Fibroblast of lung (primary cell): ENCODE measurements at regions not wholly inside any gene's neighbourhood (a gene's known extent, or its start where the extent isn't known, plus 50 kb on each side); places are given as distances from the start of the nearest gene placed in this dataset.

ENCODE experiments used
- EZH2 ChIP-seq: IDR thresholded peaks from 2 replicates; pipeline ENCODE4 v1.5.1; 2012; ENCODE audit warnings: low read length, control low read depth, mild to moderate bottlenecking; ENCODE audit errors: missing control alignments
- TF ChIP-seq, protein P1 (sequence below), 2 donors: IDR thresholded peaks in 1 of 2; conservative IDR thresholded peaks in 1 of 2; 1 replicate in 1 of 2; 2 replicates in 1 of 2; pipeline ENCODE4 v1.5.1; 2011 to 2012; ENCODE audit warnings: low read length in 2 of 2, control low read depth in 1 of 2, inconsistent platforms in 1 of 2, low read depth in 1 of 2, mild to moderate bottlenecking in 1 of 2

DNA sequence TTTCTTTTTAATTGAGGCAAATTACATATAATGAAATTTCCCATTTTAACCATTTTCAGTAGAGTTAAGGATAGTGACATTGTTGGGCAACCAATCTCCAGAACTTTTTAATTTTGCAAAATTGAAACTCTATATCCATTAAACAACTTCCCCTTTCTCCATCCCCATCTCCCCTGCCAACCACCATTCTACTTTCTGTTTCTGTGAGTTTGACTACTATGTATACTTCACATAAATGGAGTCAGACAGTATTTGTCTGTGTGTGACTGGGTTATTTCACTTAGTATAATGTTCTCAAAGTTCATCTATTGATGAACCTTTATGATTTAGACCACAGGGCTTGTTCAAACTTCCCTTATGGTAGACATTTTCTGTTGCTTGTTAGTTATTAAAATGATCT, 364.5 kb upstream of the MAD2L1 start:
- TF ChIP-seq, protein P1, sequence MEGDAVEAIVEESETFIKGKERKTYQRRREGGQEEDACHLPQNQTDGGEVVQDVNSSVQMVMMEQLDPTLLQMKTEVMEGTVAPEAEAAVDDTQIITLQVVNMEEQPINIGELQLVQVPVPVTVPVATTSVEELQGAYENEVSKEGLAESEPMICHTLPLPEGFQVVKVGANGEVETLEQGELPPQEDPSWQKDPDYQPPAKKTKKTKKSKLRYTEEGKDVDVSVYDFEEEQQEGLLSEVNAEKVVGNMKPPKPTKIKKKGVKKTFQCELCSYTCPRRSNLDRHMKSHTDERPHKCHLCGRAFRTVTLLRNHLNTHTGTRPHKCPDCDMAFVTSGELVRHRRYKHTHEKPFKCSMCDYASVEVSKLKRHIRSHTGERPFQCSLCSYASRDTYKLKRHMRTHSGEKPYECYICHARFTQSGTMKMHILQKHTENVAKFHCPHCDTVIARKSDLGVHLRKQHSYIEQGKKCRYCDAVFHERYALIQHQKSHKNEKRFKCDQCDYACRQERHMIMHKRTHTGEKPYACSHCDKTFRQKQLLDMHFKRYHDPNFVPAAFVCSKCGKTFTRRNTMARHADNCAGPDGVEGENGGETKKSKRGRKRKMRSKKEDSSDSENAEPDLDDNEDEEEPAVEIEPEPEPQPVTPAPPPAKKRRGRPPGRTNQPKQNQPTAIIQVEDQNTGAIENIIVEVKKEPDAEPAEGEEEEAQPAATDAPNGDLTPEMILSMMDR (conservative IDR thresholded peaks at IDR 0.05 in 1 of 2, IDR thresholded peaks at IDR 0.05 in 1 of 2; ENCODE audit: low read depth in 1 of 2, low read length in 2 of 2): no peak
- no peak for TF ChIP-seq EZH2
